Hepatocyte (in vitro differentiated cells): ENCODE measurements at regions not wholly inside any gene's neighbourhood (a gene's known extent, or its start where the extent isn't known, plus 50 kb on each side); places are given as distances from the start of the nearest gene placed in this dataset.

Experiments
- DNase-seq: peaks from one replicate; pipeline ENCODE4 v3.0.0-alpha.2; 2016; ENCODE audit warnings: low spot score
- H2AFZ ChIP-seq: fragments of 200-600 bp; sonication (generic); 2 replicates; pipeline ENCODE4 v1.6.0; 2016; ENCODE audit warnings: antibody characterized with exemption, mild to moderate bottlenecking
- H3K27ac ChIP-seq: fragments of 200-600 bp; sonication (generic); 2 replicates; pipeline ENCODE4 v1.5.1; 2016; ENCODE audit warnings: mild to moderate bottlenecking
- H3K27me3 ChIP-seq: fragments of 200-600 bp; sonication (generic); 2 replicates; pipeline ENCODE4 v1.6.1; 2016
- H3K36me3 ChIP-seq: fragments of 200-600 bp; sonication (generic); replicated peaks from 2 replicates; pipeline ENCODE4 v1.5.1; 2016; ENCODE audit warnings: low read depth; ENCODE audit not compliant: insufficient read depth
- H3K4me1 ChIP-seq: fragments of 200-600 bp; sonication (generic); 2 replicates; pipeline ENCODE4 v1.5.1; 2016; ENCODE audit warnings: mild to moderate bottlenecking, moderate library complexity; ENCODE audit not compliant: insufficient read depth
- H3K4me2 ChIP-seq: fragments of 200-600 bp; sonication (generic); 2 replicates; pipeline ENCODE4 v1.6.0; 2016
- H3K4me3 ChIP-seq: fragments of 200-600 bp; sonication (generic); 2 replicates; pipeline ENCODE4 v1.5.1; 2016; ENCODE audit warnings: mild to moderate bottlenecking
- H3K79me2 ChIP-seq: fragments of 200-600 bp; sonication (generic); 2 replicates; pipeline ENCODE4 v1.6.0; 2017; ENCODE audit warnings: mild to moderate bottlenecking
- H3K9me2 ChIP-seq: fragments of 200-600 bp; sonication (generic); replicated peaks from 2 replicates; pipeline ENCODE4 v1.6.0; 2017; ENCODE audit warnings: mild to moderate bottlenecking; ENCODE audit not compliant: insufficient read depth
- H3K9me3 ChIP-seq: fragments of 200-600 bp; sonication (generic); 2 replicates; pipeline ENCODE4 v1.5.1; 2016; ENCODE audit warnings: low read depth, mild to moderate bottlenecking
- H4K20me1 ChIP-seq: fragments of 200-600 bp; sonication (generic); 2 replicates; pipeline ENCODE4 v1.6.0; 2016; ENCODE audit warnings: mild to moderate bottlenecking; ENCODE audit not compliant: insufficient read depth, poor library complexity, severe bottlenecking
- EZH2 ChIP-seq: fragments of 200-600 bp; sonication (generic); IDR thresholded peaks from 2 replicates; pipeline ENCODE4 v1.6.1; 2016; ENCODE audit warnings: antibody characterized with exemption, mild to moderate bottlenecking, borderline replicate concordance
- EZH2phosphoT487 ChIP-seq: fragments of 200-600 bp; sonication (generic); IDR thresholded peaks from one replicate; pipeline ENCODE4 v1.6.1; 2018; ENCODE audit warnings: antibody characterized with exemption, mild to moderate bottlenecking, low read depth, moderate library complexity; ENCODE audit not compliant: unreplicated experiment, severe bottlenecking
- WGBS: methylation state at CpG from one replicate; pipeline ENCODE4 v1.1.6; 2016; ENCODE audit warnings: low lambda C conversion rate; ENCODE audit errors: missing lambda C conversion rate; 5-methylcytosine and 5-hydroxymethylcytosine counted together
- TF ChIP-seq, protein P1 (sequence below): fragments of 200-600 bp; sonication (generic); IDR thresholded peaks from 2 replicates; pipeline ENCODE4 v1.5.1; 2016; ENCODE audit warnings: antibody characterized with exemption, mild to moderate bottlenecking; ENCODE audit not compliant: poor library complexity

DNA sequence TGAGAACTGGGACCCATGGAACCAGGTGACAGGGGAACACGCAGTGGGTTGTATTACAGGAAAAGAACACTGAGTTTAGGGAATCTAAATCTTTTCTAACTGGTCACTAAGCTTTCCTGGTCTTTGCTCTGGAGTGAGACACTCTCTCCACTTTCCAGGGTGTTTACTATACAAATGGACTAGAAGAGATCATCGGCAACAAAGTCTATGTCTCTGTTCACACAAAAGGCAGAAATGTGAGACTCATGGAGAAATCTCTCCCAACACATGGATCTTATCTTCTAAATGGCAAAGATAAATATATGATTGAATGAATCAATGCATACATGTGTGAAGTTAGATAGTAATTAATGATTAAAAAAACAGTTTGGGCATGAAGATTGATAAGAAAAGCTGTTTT lies 101.6 kb upstream of the DPT start:
- Histone ChIP-seq H3K4me1 (peaks cover 40% of the 10 kb centered on the region), H3K4me2 (peak overlapping the region; percentile 11), H3K79me2 (no peaks in the 10 kb centered on the region), H3K36me3 (no peaks in the 10 kb centered on the region), H3K27ac (peak overlapping the region; percentile 47), H3K9me3 (no peaks in the 10 kb centered on the region), H3K9me2 (no peaks in the 10 kb centered on the region), H4K20me1 (no peaks in the 10 kb centered on the region), H3K27me3 (no peaks in the 10 kb centered on the region), H2AFZ (no peak overlapping the region), H3K4me3 (no peak overlapping the region)
- 72% methylated on average over 2 of the region's 2 CpGs for WGBS
- TF ChIP-seq EZH2phosphoT487 (no peak), EZH2 (no peak)
- TF ChIP-seq, protein P1, sequence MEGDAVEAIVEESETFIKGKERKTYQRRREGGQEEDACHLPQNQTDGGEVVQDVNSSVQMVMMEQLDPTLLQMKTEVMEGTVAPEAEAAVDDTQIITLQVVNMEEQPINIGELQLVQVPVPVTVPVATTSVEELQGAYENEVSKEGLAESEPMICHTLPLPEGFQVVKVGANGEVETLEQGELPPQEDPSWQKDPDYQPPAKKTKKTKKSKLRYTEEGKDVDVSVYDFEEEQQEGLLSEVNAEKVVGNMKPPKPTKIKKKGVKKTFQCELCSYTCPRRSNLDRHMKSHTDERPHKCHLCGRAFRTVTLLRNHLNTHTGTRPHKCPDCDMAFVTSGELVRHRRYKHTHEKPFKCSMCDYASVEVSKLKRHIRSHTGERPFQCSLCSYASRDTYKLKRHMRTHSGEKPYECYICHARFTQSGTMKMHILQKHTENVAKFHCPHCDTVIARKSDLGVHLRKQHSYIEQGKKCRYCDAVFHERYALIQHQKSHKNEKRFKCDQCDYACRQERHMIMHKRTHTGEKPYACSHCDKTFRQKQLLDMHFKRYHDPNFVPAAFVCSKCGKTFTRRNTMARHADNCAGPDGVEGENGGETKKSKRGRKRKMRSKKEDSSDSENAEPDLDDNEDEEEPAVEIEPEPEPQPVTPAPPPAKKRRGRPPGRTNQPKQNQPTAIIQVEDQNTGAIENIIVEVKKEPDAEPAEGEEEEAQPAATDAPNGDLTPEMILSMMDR = no peak
- no peak for DNase-seq

GRCh38 chr1:168832661-168833060 lies 103.7 kb upstream of the DPT start:
- Histone ChIP-seq H3K36me3 (no peaks in the 10 kb centered on the region), H3K9me2 (no peaks in the 10 kb centered on the region), H4K20me1 (no peaks in the 10 kb centered on the region), H3K9me3 (no peaks in the 10 kb centered on the region), H3K4me3 (no peak overlapping the region), H3K4me2 (no peak overlapping the region), H3K4me1 (peaks cover 47% of the 10 kb centered on the region), H3K27ac (peak overlapping the region; percentile 13), H3K27me3 (no peaks in the 10 kb centered on the region), H3K79me2 (no peaks in the 10 kb centered on the region), H2AFZ (no peak overlapping the region)
- no peak for TF ChIP-seq EZH2
- TF ChIP-seq, protein P1 = no peak
- TF ChIP-seq EZH2phosphoT487 = no peak
- WGBS = 97% methylated on average over 2 of the region's 2 CpGs
- no peak for DNase-seq

DNA sequence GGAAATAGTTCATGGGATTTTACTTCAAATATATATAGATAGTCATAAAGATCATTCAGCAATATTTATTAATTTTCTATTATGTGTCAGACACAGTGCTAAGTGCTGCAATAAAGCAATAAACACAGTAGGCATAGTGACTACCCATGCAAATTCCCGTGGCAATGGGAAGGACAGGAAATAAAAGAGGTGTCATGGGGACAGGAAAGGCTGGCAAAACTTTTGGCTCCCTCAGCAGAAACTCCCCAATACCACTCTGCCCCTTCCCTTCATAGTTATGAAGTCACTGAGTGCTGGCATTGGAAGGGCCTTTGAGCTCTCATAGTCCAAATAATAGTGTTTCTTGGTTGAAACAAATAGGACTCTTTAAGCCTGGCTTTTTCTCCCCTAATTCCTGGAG lies 104.4 kb upstream of the DPT start:
- H3K9me3 ChIP-seq = no peaks in the 10 kb centered on the region
- no peaks in the 10 kb centered on the region for H3K27me3 ChIP-seq
- no peak overlapping the region for H3K4me3 ChIP-seq
- peak overlapping the region; percentile 91 for H3K27ac ChIP-seq
- H2AFZ ChIP-seq = no peak overlapping the region
- H3K9me2 ChIP-seq = no peaks in the 10 kb centered on the region
- H3K36me3 ChIP-seq = no peaks in the 10 kb centered on the region
- no peak for DNase-seq
- TF ChIP-seq EZH2phosphoT487 (no peak), EZH2 (no peak)
- TF ChIP-seq, protein P1 = no peak
- no peak overlapping the region for H3K4me2 ChIP-seq
- H3K79me2 ChIP-seq = no peaks in the 10 kb centered on the region
- 52% methylated on average over 1 of the region's 1 CpG for WGBS
- H4K20me1 ChIP-seq = no peaks in the 10 kb centered on the region
- H3K4me1 ChIP-seq = peaks cover 47% of the 10 kb centered on the region

DNA sequence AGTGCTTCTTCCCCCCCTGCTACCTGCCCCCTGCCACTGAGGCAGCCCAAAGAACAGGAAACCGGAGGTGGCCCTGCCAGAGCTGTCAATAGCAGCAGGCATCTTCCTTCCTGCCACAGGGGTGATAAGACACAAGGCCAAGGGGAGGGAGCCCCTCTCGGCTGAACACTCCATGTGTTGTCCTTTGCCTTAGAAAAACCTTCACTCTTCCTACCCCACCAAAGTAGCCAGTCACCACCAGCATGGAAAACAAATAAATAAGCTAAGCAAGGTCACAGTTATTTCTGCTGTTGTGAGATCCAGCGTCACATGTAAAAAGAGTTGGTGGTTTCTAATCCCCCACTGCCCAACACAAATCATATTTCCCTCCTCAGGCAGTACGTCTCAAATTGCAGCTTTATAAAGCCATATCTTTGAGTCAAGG lies 104.8 kb upstream of the DPT start:
- Histone ChIP-seq H3K27ac (peak overlapping the region; percentile 91), H3K4me3 (no peak overlapping the region), H3K9me3 (no peaks in the 10 kb centered on the region), H3K4me2 (peak overlapping the region; percentile 6), H3K79me2 (no peaks in the 10 kb centered on the region), H3K9me2 (no peaks in the 10 kb centered on the region), H3K27me3 (no peaks in the 10 kb centered on the region), H3K4me1 (peaks cover 47% of the 10 kb centered on the region), H4K20me1 (no peaks in the 10 kb centered on the region), H3K36me3 (no peaks in the 10 kb centered on the region), H2AFZ (no peak overlapping the region)
- DNase-seq = no peak
- WGBS = 52% methylated on average over 4 of the region's 4 CpGs
- TF ChIP-seq, protein P1 = no peak
- TF ChIP-seq EZH2phosphoT487 (no peak), EZH2 (no peak)
